AG20443 (cell line): ENCODE measurements at regions not wholly inside any gene's neighbourhood (a gene's known extent, or its start where the extent isn't known, plus 50 kb on each side); places are given as distances from the start of the nearest gene placed in this dataset.

Source experiments
- DNase-seq: peaks from one replicate; pipeline ENCODE4 v3.0.0; 2012; ENCODE audit warnings: low spot score, mixed read lengths

DNA sequence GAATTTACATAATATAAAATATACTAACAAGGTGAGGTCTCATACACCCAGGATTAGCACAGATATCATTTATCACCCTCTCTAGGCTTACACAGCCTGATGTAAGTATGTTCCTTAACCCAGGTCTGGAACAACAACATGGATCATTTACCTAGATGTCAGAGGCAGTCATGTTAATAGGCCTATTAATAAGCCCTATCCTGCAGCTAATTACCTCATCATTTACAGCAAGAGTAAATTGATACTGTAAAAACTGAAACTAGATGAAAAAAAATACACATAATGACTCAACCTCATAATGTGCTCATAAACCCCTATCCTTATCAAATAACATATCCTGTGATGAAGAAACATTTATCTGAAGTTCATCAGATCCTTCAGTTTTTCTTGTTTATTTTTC, 334.3 kb upstream of the MANEA start:
- DNase-seq = no peak

GRCh38 chr6:95244751-95245150, 332.6 kb upstream of the MANEA start:
- DNase-seq = no peak

DNA sequence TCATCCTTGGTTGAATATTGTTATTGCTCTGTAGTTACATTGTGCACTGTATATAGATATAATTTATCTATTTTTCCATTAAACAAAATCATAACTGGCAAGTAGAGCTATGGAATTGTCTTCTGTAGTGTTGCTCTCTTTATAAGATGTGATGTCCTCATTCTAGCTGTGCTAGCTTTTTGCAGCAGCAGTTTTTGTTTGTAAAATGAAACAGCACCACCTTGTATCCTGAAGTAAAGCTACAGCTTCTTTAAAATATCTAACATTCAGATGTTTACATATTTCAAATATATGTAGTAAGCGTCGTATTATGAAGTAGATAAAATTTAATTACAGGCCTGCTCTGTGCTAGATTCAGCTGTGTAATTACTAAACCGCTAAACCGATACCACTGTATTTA, 328.8 kb upstream of the MANEA start:
- DNase-seq = no peak

GRCh38 chr6:95249175-95249574, 328.2 kb upstream of the MANEA start:
- DNase-seq = no peak

- no peak for DNase-seq
Measured at GRCh38 chr6:95249661-95250060, 327.7 kb upstream of the MANEA start.

- DNase-seq = no peak
Measured at GRCh38 chr6:95263840-95264239, 313.5 kb upstream of the MANEA start.

- DNase-seq = no peak
Measured at GRCh38 chr6:95266537-95267258, 310.6 kb upstream of the MANEA start.

GRCh38 chr6:95274686-95275235, 302.6 kb upstream of the MANEA start:
- DNase-seq = no peak

- DNase-seq = no peak
Measured at GRCh38 chr6:95279616-95280015, 297.7 kb upstream of the MANEA start.

DNA sequence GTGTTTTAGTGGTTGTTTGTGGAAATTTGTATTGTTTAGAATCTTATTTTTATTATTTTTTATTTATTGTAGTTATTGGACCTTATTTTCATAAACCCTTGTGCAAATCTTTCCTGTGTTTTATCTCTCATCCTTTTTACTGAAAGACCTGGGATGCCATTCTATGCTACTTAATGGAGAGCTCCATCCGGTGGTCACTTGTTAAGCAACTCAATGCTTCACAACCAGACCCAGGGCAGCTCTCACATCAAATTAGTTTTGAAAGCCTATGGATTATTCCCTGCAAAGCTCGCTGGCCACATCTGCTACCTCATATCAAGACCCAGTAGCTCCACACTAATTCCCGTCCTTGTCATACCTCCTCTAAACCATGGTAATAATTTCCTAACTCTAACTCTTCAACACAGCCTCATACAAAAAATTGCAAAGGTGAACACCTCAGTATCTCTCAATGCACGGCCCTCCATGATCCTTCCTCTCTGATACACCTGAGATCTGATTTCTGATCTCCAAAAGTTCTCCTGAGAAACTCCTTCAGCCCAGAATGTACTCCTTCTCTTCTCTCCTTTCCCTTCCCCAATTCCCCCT, 296.6 kb upstream of the MANEA start:
- peak; percentile 4 for DNase-seq

DNA sequence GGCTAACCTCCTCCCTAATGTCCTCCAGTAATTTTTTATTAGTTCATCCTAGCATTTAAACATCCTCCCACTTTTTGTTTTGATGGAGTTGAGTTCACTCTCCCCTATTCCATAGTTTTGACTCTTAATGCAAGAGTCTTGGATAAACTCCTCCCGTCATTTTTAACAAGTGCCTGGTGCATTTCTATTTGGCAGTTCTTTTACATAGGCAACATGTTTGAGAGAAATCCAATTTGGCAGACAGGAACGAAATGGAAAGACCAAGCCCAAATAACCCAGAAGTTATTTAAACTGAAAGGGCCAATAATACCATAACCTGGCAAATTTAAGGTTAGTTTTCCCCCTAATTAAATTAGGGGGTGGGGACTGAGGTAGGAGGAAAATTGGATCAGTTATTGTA, 291.5 kb upstream of the MANEA start:
- DNase-seq = no peak

- DNase-seq = no peak
Measured at GRCh38 chr6:95286874-95287273, 290.5 kb upstream of the MANEA start.

- DNase-seq = no peak
Measured at GRCh38 chr6:95288251-95288650, 289.1 kb upstream of the MANEA start.

GRCh38 chr6:95292011-95292410, 285.3 kb upstream of the MANEA start:
- DNase-seq = no peak

GRCh38 chr6:95293257-95293656, 284.1 kb upstream of the MANEA start:
- DNase-seq = no peak

GRCh38 chr6:95294043-95294442, 283.3 kb upstream of the MANEA start:
- DNase-seq = no peak

DNA sequence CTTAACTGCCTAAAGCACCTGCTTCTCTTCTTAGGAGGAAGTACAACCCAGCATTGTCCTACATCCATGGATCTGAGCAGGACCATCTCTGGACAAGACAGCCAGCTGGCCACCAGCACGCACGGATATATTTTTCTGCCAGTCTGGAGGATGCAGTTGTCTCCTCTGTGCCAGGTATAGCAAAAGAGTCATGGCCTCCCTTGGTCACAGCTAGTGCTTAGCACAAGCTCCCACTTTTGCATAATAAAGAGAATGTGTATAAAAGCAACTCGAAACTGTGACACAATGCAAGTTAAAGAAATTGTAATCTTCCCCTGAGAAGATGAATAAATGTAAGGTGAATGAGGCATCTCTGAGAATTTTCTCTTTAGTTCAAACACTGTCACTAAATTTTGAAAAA, 267.8 kb upstream of the MANEA start:
- DNase-seq = no peak

DNA sequence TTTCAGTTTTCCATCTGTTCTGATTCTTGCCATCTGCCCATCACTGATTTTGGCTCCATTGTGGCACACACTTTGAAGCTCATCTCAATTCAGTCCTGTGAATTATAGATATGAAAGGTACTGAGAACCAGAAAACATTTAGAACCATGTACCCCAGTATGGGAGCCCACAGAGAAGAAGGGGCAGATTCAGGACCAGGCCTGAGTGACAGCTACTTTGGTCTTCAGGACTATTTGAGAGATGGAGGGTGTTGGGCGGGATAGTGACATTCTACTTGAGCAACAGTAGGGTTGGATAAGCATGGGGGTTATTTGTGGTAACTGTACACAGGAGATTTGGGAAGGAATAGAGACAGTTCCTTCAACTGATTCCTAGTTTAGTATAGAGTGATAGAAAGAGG, 259.2 kb upstream of the MANEA start:
- no peak for DNase-seq

DNA sequence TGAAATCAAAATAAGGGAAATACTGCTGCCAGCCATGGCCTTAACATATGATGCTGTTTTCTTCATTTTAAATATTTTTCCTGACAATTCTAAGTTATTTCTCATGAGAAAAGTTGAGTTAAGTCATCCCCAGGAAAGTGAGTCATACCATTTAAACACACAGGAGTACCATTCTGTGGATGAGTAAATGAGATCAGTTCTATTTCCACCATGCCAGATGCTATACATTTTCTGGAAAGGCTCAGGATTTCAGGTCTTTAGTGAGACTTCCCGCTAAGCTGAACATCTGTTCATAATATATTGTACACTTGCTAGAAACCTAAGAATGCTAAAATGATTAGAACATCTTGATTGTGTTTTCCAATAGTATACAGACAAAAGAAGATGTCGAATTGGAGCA, 256.2 kb upstream of the MANEA start:
- no peak for DNase-seq

DNA sequence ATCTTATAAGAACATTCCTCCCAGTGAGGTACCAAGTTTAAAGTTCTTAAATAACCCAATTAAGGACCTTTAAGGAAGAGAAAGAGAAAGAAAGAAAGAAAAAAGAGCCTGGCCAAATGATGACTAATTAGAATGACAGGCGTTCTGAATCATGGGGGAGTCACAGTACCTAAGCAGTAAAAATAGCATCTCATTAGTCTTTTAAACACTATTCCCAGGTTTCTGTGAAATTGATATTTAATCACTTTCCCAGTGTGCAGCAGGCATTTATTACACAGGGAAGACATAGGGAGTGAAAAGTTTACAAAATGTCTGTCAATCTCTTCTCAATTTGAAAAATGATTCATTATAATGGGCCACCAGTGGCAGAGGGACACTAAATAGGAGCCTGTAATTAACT, 251.4 kb upstream of the MANEA start:
- DNase-seq = no peak

DNA sequence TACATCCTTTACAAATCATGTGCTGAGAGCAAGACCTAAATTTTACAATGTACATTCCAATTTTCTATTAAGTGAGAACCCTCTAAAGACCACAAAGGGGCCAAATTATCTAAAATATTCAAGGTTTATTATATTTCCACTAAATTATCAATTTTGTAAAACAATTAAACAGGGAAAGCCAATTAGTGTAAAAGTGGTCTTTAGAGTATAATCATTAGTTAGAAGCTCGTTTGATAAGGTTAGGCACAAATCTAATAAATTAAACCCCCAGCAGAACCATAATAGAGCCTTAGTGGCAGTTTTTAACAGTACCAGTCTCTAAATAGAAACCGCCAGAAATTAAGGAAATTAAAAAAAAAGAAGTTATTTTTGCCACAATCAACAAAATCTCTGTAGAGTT, 249.1 kb upstream of the MANEA start:
- DNase-seq = no peak

DNA sequence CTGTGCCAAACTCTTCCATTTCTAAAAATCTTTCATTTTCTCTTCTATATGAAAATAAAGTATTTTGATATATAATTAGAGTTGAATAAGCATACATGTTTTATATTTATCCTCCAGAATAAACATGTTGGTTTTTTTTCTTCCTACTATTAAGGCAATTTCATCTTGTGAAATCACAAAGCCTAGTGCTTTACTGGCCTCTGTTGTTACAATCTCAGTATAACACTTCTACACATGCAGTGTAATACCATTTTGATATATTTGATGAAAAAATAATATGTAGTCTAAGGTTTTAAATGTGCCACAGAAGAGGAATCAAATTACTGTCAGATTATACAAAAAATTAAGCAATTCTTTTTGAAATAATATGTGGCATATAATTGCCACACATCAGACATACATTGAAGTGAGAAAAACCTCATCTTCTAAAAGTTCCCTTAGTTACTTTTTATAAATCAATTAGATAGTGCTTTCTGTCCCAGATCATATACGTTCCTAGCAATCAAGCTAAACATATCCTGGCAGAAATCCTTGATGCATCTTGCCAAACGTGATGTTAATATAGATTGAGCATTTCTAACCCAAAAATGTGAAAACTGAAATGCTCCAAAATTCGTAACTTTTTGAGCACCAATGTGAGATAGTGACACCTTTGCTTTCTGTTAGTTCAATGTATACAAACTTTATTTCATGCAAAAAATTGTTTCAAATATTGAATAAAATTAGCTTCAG, 225.1 kb upstream of the MANEA start:
- no peak for DNase-seq

DNA sequence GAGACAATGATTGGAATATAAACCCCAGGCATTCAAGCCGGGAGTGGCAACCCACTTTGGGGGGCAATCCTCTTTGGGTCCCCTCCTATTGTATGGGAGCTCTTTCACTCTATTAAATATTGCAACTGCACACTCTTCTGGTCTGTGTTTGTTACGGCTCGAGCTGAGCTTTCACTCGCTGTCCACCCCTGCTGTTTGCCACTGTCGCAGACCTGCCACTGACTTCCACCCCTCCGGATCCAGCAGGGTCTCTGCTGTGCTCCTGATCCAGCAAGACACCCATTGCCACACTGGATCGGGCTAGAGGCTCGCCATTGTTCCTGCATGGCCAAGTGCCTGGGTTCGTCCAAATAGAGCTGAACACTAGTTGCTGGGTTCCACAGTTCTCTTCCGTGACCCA, 222.8 kb upstream of the MANEA start:
- no peak for DNase-seq
